ENCODE measurements at regions not wholly inside any gene's neighbourhood (a gene's known extent, or its start where the extent isn't known, plus 50 kb on each side); places are given as distances from the start of the nearest gene placed in this dataset.

GRCh38 chr1:67966666-67967009 is 83.8 kb downstream of the DIRAS3 start:
- TF ChIP-seq FOXA2 (IDR thresholded peaks at IDR 0.05) = no peak
- TF ChIP-seq REST (IDR thresholded peaks at IDR 0.05) = peak; percentile 52
- peak; percentile 29 for TF ChIP-seq YY1 (IDR thresholded peaks at IDR 0.05)
- TF ChIP-seq SP1 (IDR thresholded peaks at IDR 0.05) = peak; percentile 54
- TF ChIP-seq, protein P1, sequence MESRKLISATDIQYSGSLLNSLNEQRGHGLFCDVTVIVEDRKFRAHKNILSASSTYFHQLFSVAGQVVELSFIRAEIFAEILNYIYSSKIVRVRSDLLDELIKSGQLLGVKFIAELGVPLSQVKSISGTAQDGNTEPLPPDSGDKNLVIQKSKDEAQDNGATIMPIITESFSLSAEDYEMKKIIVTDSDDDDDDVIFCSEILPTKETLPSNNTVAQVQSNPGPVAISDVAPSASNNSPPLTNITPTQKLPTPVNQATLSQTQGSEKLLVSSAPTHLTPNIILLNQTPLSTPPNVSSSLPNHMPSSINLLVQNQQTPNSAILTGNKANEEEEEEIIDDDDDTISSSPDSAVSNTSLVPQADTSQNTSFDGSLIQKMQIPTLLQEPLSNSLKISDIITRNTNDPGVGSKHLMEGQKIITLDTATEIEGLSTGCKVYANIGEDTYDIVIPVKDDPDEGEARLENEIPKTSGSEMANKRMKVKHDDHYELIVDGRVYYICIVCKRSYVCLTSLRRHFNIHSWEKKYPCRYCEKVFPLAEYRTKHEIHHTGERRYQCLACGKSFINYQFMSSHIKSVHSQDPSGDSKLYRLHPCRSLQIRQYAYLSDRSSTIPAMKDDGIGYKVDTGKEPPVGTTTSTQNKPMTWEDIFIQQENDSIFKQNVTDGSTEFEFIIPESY (IDR thresholded peaks at IDR 0.05) = no peak
- TF ChIP-seq CTCF (IDR thresholded peaks at IDR 0.05; ENCODE audit: low read depth, low read length, missing input control) = no peak
- TF ChIP-seq HNF4A (conservative IDR thresholded peaks at IDR 0.05) = peak; percentile 83 to 90
- peak; percentile 46 for TF ChIP-seq HNF4G (IDR thresholded peaks at IDR 0.05)
- TF ChIP-seq, protein P2, sequence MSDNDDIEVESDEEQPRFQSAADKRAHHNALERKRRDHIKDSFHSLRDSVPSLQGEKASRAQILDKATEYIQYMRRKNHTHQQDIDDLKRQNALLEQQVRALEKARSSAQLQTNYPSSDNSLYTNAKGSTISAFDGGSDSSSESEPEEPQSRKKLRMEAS (IDR thresholded peaks at IDR 0.05) = no peak
- TF ChIP-seq ATF3 (IDR thresholded peaks at IDR 0.05) = no peak
- TF ChIP-seq RXRA (IDR thresholded peaks at IDR 0.05) = peak in 1 of 2 donors; percentile 9
- TF ChIP-seq EGR1 (IDR thresholded peaks at IDR 0.05; ENCODE audit: low read depth in 2 of 2) = no peak
- TF ChIP-seq NR2F2 (IDR thresholded peaks at IDR 0.05) = no peak
- no peak for TF ChIP-seq RAD21 (IDR thresholded peaks at IDR 0.05)
- no peak for TF ChIP-seq GABPA (IDR thresholded peaks at IDR 0.05 in 1 of 2, conservative IDR thresholded peaks at IDR 0.05 in 1 of 2)
- no peak for TF ChIP-seq TAF1 (conservative IDR thresholded peaks at IDR 0.05)
- no peak for TF ChIP-seq FOXA1 (IDR thresholded peaks at IDR 0.05)
- no peak for TF ChIP-seq JUND (IDR thresholded peaks at IDR 0.05)

More at GRCh38 chr1:67966666-67967009, 83.8 kb downstream of the DIRAS3 start:
- Histone ChIP-seq H3K36me3 (ENCODE audit: control insufficient read depth in 4 of 4, insufficient read depth in 3 of 4, low read depth in 1 of 4, low read length in 3 of 4) (no peaks in the 10 kb centered on the region), H3K27me3 (ENCODE audit: control insufficient read depth in 4 of 4, insufficient read depth in 4 of 4, low read length in 3 of 4) (no peaks in the 10 kb centered on the region), H3K9me3 (ENCODE audit: control insufficient read depth in 4 of 4, low read length in 3 of 4) (peaks cover 0 to 15% (median 5%) of the 10 kb centered on the region in 4 donors), H3K9ac (ENCODE audit: low read depth in 1 of 2, low read length in 2 of 2) (no peak overlapping the region), H3K27ac (ENCODE audit: low read depth in 1 of 2, low read length in 2 of 2) (no peak overlapping the region), H3K4me3 (ENCODE audit: low read depth in 1 of 3, low read length in 3 of 3) (no peak overlapping the region), H3K4me1 (ENCODE audit: control insufficient read depth in 4 of 4, insufficient read depth in 4 of 4, low read length in 3 of 4) (peaks cover 0 to 10% (median 6%) of the 10 kb centered on the region in 4 donors)
- DNase-seq (ENCODE audit: low spot score) = no peak

All from liver (tissue), 7 donors.